IMR-90 (cell line): ENCODE measurements at regions not wholly inside any gene's neighbourhood (a gene's known extent, or its start where the extent isn't known, plus 50 kb on each side); places are given as distances from the start of the nearest gene placed in this dataset.

ENCODE experiments used
- ATAC-seq: fragments of 200-7000 bp; cut with Tn5 transposase; 2 replicates; pipeline ENCODE4 v1.9.1; 2020; ENCODE audit warnings: low read depth, mild to moderate bottlenecking, moderate library complexity
- BruUV-seq: library from RNA; stranded (reverse); fragments of 400-500 nt; replicated peaks from 2 replicates; lab custom pipeline; 2021; lab: Mats Ljungman, UMichigan
- CTCF ChIA-PET: fragments of 300-600 bp; formaldehyde crosslinking; extraction: SDS; loops from one replicate; lab custom pipeline; 2021; ENCODE audit warnings: antibody characterized with exemption; lab: Yijun Ruan, JAX
- POLR2A ChIA-PET: fragments of 300-600 bp; sonication (Branson Sonifier 250); formaldehyde crosslinking; loops from one replicate; lab custom pipeline; 2022; ENCODE audit warnings: antibody characterized with exemption; ENCODE audit not compliant: unreplicated experiment; lab: Charles Lee
- DNase-seq: peaks from one replicate; pipeline ENCODE4 v3.0.0; 2013
- H2AFZ ChIP-seq: replicated peaks from 2 replicates; pipeline ENCODE3; 2013; ENCODE audit warnings: low read length, mild to moderate bottlenecking; ENCODE audit not compliant: poor library complexity
- H2AK5ac ChIP-seq: 2 replicates; pipeline ENCODE4 v1.6.1; 2013; ENCODE audit warnings: low read depth, low read length, inconsistent platforms
- H2AK9ac ChIP-seq: replicated peaks from 2 replicates; pipeline ENCODE3; 2013; ENCODE audit warnings: mild to moderate bottlenecking, low read depth, low read length, moderate library complexity; ENCODE audit not compliant: poor library complexity
- H2BK120ac ChIP-seq: 2 replicates; pipeline ENCODE4 v1.6.1; 2013; ENCODE audit warnings: low read depth, low read length, inconsistent platforms
- H2BK15ac ChIP-seq: 3 replicates; pipeline ENCODE4 v1.6.1; 2013; ENCODE audit warnings: low read depth, low read length, inconsistent platforms
- H2BK20ac ChIP-seq: 2 replicates; pipeline ENCODE4 v1.6.1; 2013; ENCODE audit warnings: low read depth, mild to moderate bottlenecking, inconsistent platforms, low read length, moderate library complexity
- H2BK5ac ChIP-seq: 2 replicates; pipeline ENCODE4 v1.6.1; 2013; ENCODE audit warnings: mild to moderate bottlenecking, low read depth, low read length, inconsistent platforms; ENCODE audit not compliant: poor library complexity, severe bottlenecking
- H3K14ac ChIP-seq: replicated peaks from 2 replicates; pipeline ENCODE4 v1.6.1; 2013; ENCODE audit warnings: low read depth, low read length, inconsistent platforms
- H3K18ac ChIP-seq: 2 replicates; pipeline ENCODE4 v1.6.1; 2013; ENCODE audit warnings: low read depth, low read length, control low read depth
- H3K23ac ChIP-seq: 2 replicates; pipeline ENCODE4 v1.6.1; 2013; ENCODE audit warnings: low read depth, low read length, inconsistent platforms
- H3K27ac ChIP-seq: 2 replicates; pipeline ENCODE4 v1.5.1; 2013; ENCODE audit warnings: mild to moderate bottlenecking, control low read depth, low read length; ENCODE audit not compliant: insufficient read depth
- H3K27me3 ChIP-seq: 2 replicates; pipeline ENCODE4 v1.6.1; 2013; ENCODE audit warnings: low read length; ENCODE audit not compliant: control insufficient read depth, insufficient read depth
- H3K36me3 ChIP-seq: 2 replicates; pipeline ENCODE4 v1.6.1; 2013; ENCODE audit warnings: low read length, mixed read lengths; ENCODE audit not compliant: control insufficient read depth, insufficient read depth
- H3K4ac ChIP-seq: 2 replicates; pipeline ENCODE4 v1.6.1; 2013; ENCODE audit warnings: low read depth, low read length, inconsistent platforms
- H3K4me1 ChIP-seq: 2 replicates; pipeline ENCODE4 v1.6.1; 2013; ENCODE audit warnings: low read length, mixed read lengths; ENCODE audit not compliant: control insufficient read depth, insufficient read depth
- H3K4me2 ChIP-seq: 2 replicates; pipeline ENCODE4 v1.6.1; 2013; ENCODE audit warnings: low read depth, mild to moderate bottlenecking, control low read depth, low read length, moderate library complexity
- H3K4me3 ChIP-seq: 2 replicates; pipeline ENCODE4 v1.5.1; 2013; ENCODE audit warnings: low read depth, mild to moderate bottlenecking, control low read depth, low read length, moderate library complexity; ENCODE audit not compliant: insufficient read depth
- H3K56ac ChIP-seq: 2 replicates; pipeline ENCODE4 v1.6.1; 2013; ENCODE audit warnings: low read length, inconsistent platforms; ENCODE audit not compliant: insufficient read depth; ENCODE audit errors: extremely low read depth
- H3K79me1 ChIP-seq, 2 experiments: 2 replicates each; pipeline ENCODE4 v1.6.1; 2013; ENCODE audit warnings: low read length in 2 of 2, inconsistent platforms in 1 of 2, low read depth in 1 of 2
- H3K9ac ChIP-seq: 2 replicates; pipeline ENCODE4 v1.6.1; 2013; ENCODE audit warnings: low read depth, low read length, control low read depth
- H3K9me1 ChIP-seq: 2 replicates; pipeline ENCODE4 v1.6.1; 2013; ENCODE audit warnings: low read length, inconsistent platforms; ENCODE audit not compliant: insufficient read depth
- H3K9me3 ChIP-seq: 2 replicates; pipeline ENCODE4 v1.6.1; 2013; ENCODE audit warnings: low read length; ENCODE audit not compliant: control insufficient read depth, insufficient read depth
- H4K20me1 ChIP-seq: 2 replicates; pipeline ENCODE4 v1.6.1; 2013; ENCODE audit warnings: low read length, inconsistent platforms; ENCODE audit not compliant: insufficient read depth
- H4K5ac ChIP-seq: 2 replicates; pipeline ENCODE4 v1.6.1; 2013; ENCODE audit warnings: mild to moderate bottlenecking, low read depth, low read length, control low read depth
- H4K8ac ChIP-seq, 2 experiments: 2 replicates each; pipeline ENCODE4 v1.6.1; 2013; ENCODE audit warnings: low read depth in 2 of 2, low read length in 2 of 2, control low read depth in 1 of 2, inconsistent platforms in 1 of 2
- H4K91ac ChIP-seq: 2 replicates; pipeline ENCODE4 v1.6.1; 2013; ENCODE audit warnings: low read depth, low read length, inconsistent platforms; ENCODE audit not compliant: insufficient read depth
- CHD1 ChIP-seq: IDR thresholded peaks from 2 replicates; pipeline ENCODE4 v1.6.1; 2012; ENCODE audit warnings: low read depth, low read length, improper control_type of control experiment
- FOS ChIP-seq: fragments of 150-350 bp; IDR thresholded peaks from 2 replicates; pipeline ENCODE4 v1.6.1; 2016; ENCODE audit warnings: low read depth, low read length
- MAFK ChIP-seq: IDR thresholded peaks from 2 replicates; pipeline ENCODE4 v1.6.1; 2012; ENCODE audit warnings: low read depth, low read length, improper control_type of control experiment
- MAZ ChIP-seq: IDR thresholded peaks from 2 replicates; pipeline ENCODE4 v1.6.1; 2012; ENCODE audit warnings: low read depth, mild to moderate bottlenecking, low read length, improper control_type of control experiment, moderate library complexity, borderline replicate concordance
- MXI1 ChIP-seq: IDR thresholded peaks from 2 replicates; pipeline ENCODE4 v1.6.1; 2012; ENCODE audit warnings: low read depth, mild to moderate bottlenecking, low read length, moderate library complexity, borderline replicate concordance
- NFE2L2 ChIP-seq: fragments of 150-350 bp; IDR thresholded peaks from 2 replicates; pipeline ENCODE4 v1.6.1; 2016; ENCODE audit warnings: low read depth, mild to moderate bottlenecking, low read length
- RAD21 ChIP-seq: IDR thresholded peaks from 2 replicates; pipeline ENCODE4 v1.6.1; 2012; ENCODE audit warnings: low read length, improper control_type of control experiment
- RFX5 ChIP-seq: IDR thresholded peaks from 2 replicates; pipeline ENCODE4 v1.8.0; 2012; ENCODE audit warnings: low read depth, mild to moderate bottlenecking, low read length, moderate library complexity
- dilution Hi-C: fragments of 300-500 bp; cut with HindIII; formaldehyde crosslinking; loops from one replicate; pipeline ENCODE4 v1.14.3; 2018; ENCODE audit warnings: low sequenced_read_pairs; ENCODE audit not compliant: unreplicated experiment
- in situ Hi-C: fragments of 300-500 bp; cut with MboI; formaldehyde crosslinking; loops from 3 replicates; pipeline ENCODE4 v1.14.3; 2019; ENCODE audit warnings: low sequenced_read_pairs, inconsistent platforms, mixed read lengths
- intact Hi-C: fragments of 100-400 bp; cut with micrococcal nuclease; formaldehyde crosslinking; loops from 2 replicates; pipeline ENCODE4 v1.10.0; 2022
- TF ChIP-seq, protein P1 (sequence below): conservative IDR thresholded peaks from 2 replicates; pipeline ENCODE4 v1.5.1; 2012; ENCODE audit warnings: mild to moderate bottlenecking, low read depth, low read length, improper control_type of control experiment
- TF ChIP-seq, protein P2 (sequence below): fragments of 150-350 bp; IDR thresholded peaks from 2 replicates; pipeline ENCODE4 v1.6.1; 2017; ENCODE audit warnings: mild to moderate bottlenecking, antibody characterized with exemption, low read length, low read depth

DNA sequence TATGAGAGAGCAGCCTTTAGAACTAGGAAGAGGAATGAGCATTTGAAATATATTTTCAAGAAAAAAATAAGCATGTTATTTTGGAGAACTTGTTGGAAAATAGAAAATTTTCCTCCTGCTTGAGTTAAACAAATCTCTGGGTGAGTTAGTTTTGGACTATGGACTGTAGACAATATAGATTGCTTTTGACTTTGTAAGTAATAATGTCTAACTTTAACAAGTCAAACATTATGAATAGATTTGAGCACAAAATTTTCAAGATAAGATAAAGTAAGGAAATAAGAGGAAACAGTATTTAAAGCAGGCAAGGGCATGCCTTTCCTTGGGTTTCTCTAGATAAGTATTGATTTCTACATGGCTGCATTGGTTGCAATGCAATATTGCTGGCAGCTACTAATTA lies 360.8 kb downstream of the LMO4 start:
- no peak overlapping the region for H2BK5ac ChIP-seq
- no peaks in the 10 kb centered on the region for H3K79me1 ChIP-seq
- H2AFZ ChIP-seq: no peak overlapping the region
- intact Hi-C loops: no loop called here
- no peak overlapping the region for H3K23ac ChIP-seq
- no peak overlapping the region for H3K56ac ChIP-seq
- H3K27me3 ChIP-seq: no peaks in the 10 kb centered on the region
- in situ Hi-C loops: loop anchor here (10.0 kb wide), 1 partner anchor 255 kb away; no protein-coding TSS in a partner anchor
- H3K4me1 ChIP-seq: peaks cover 7% of the 10 kb centered on the region
- no peak overlapping the region for H2BK120ac ChIP-seq
- CTCF ChIA-PET: no interaction called here
- no peak overlapping the region for H3K4me3 ChIP-seq
- H2AK5ac ChIP-seq: no peak overlapping the region
- ATAC-seq (no peak), DNase-seq (no peak)
- no peak overlapping the region for H3K4me2 ChIP-seq
- no TSS peak for BruUV-seq
- H2AK9ac ChIP-seq: no peak overlapping the region
- H4K20me1 ChIP-seq: no peaks in the 10 kb centered on the region
- TF ChIP-seq MXI1 (no peak), MAFK (no peak), CHD1 (no peak), RAD21 (no peak), MAZ (no peak), NFE2L2 (no peak), RFX5 (no peak), FOS (no peak)
- TF ChIP-seq, protein P1, sequence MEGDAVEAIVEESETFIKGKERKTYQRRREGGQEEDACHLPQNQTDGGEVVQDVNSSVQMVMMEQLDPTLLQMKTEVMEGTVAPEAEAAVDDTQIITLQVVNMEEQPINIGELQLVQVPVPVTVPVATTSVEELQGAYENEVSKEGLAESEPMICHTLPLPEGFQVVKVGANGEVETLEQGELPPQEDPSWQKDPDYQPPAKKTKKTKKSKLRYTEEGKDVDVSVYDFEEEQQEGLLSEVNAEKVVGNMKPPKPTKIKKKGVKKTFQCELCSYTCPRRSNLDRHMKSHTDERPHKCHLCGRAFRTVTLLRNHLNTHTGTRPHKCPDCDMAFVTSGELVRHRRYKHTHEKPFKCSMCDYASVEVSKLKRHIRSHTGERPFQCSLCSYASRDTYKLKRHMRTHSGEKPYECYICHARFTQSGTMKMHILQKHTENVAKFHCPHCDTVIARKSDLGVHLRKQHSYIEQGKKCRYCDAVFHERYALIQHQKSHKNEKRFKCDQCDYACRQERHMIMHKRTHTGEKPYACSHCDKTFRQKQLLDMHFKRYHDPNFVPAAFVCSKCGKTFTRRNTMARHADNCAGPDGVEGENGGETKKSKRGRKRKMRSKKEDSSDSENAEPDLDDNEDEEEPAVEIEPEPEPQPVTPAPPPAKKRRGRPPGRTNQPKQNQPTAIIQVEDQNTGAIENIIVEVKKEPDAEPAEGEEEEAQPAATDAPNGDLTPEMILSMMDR: no peak
- TF ChIP-seq, protein P2, sequence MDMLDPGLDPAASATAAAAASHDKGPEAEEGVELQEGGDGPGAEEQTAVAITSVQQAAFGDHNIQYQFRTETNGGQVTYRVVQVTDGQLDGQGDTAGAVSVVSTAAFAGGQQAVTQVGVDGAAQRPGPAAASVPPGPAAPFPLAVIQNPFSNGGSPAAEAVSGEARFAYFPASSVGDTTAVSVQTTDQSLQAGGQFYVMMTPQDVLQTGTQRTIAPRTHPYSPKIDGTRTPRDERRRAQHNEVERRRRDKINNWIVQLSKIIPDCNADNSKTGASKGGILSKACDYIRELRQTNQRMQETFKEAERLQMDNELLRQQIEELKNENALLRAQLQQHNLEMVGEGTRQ: no peak
- H3K18ac ChIP-seq: no peak overlapping the region
- POLR2A ChIA-PET: no interaction called here
- H3K36me3 ChIP-seq: no peaks in the 10 kb centered on the region
- no peak overlapping the region for H4K91ac ChIP-seq
- no peak overlapping the region for H4K5ac ChIP-seq
- dilution Hi-C loops: no loop called here
- H3K27ac ChIP-seq: no peak overlapping the region
- no peak overlapping the region for H3K14ac ChIP-seq
- no peak overlapping the region for H2BK20ac ChIP-seq
- H3K9me1 ChIP-seq: no peaks in the 10 kb centered on the region
- H2BK15ac ChIP-seq: no peak overlapping the region
- no peak overlapping the region for H3K9ac ChIP-seq
- H3K4ac ChIP-seq: no peak overlapping the region
- no peak overlapping the region for H4K8ac ChIP-seq
- no peaks in the 10 kb centered on the region for H3K9me3 ChIP-seq
